WTC11 (cell line): ENCODE measurements at regions not wholly inside any gene's neighbourhood (a gene's known extent, or its start where the extent isn't known, plus 50 kb on each side); places are given as distances from the start of the nearest gene placed in this dataset.

Source experiments
- ATAC-seq: fragments of 200-7000 bp; cut with Tn5 transposase; 2 replicates; pipeline ENCODE4 v1.10.0; 2021; ENCODE audit warnings: mild to moderate bottlenecking, moderate library complexity
- CTCF ChIA-PET: fragments of 300-600 bp; sonication (Branson Sonifier 250); formaldehyde crosslinking; loops from one replicate; lab custom pipeline; 2021; ENCODE audit warnings: antibody characterized with exemption; lab: Charles Lee
- POLR2A ChIA-PET: fragments of 350-600 bp; sonication (Branson Sonifier 250); formaldehyde crosslinking; loops from one replicate; lab custom pipeline; 2021; ENCODE audit warnings: antibody characterized with exemption; lab: Charles Lee
- DNase-seq: peaks from one replicate; pipeline ENCODE4 v3.0.0; 2021; ENCODE audit warnings: low spot score
- H3K27ac Mint-ChIP-seq: 2 replicates; pipeline ENCODE4 v1.8.0; 2021; ENCODE audit warnings: mixed read lengths
- H3K27me3 Mint-ChIP-seq: 2 replicates; pipeline ENCODE4 v1.8.0; 2021; ENCODE audit warnings: low read depth, mild to moderate bottlenecking, moderate library complexity, mixed read lengths
- H3K36me3 Mint-ChIP-seq: 2 replicates; pipeline ENCODE4 v1.8.0; 2021; ENCODE audit warnings: mixed read lengths
- H3K4me1 Mint-ChIP-seq: 2 replicates; pipeline ENCODE4 v1.8.0; 2022; ENCODE audit warnings: mixed read lengths
- H3K4me3 Mint-ChIP-seq: 2 replicates; pipeline ENCODE4 v1.8.0; 2021; ENCODE audit warnings: mild to moderate bottlenecking, moderate library complexity, mixed read lengths
- H3K9me3 Mint-ChIP-seq: 2 replicates; pipeline ENCODE4 v1.8.0; 2021; ENCODE audit warnings: mixed read lengths
- ATF6 ChIP-seq: sonication (generic); formaldehyde crosslinking; IDR thresholded peaks from 2 replicates; pipeline ENCODE4 v1.8.1; 2023; ENCODE audit warnings: mild to moderate bottlenecking, missing genetic modification reagents
- EMX1 ChIP-seq: fragments of 250-450 bp; sonication (Bioruptor Pico); IDR thresholded peaks from 2 replicates; pipeline ENCODE4 v1.8.0; 2021; ENCODE audit warnings: mild to moderate bottlenecking
- ESRRA ChIP-seq: sonication (generic); formaldehyde crosslinking; IDR thresholded peaks from 2 replicates; pipeline ENCODE4 v1.8.1; 2022; ENCODE audit warnings: mild to moderate bottlenecking, missing genetic modification reagents, borderline replicate concordance
- GRHL2 ChIP-seq: fragments of 250-450 bp; sonication (Bioruptor Pico); IDR thresholded peaks from 2 replicates; pipeline ENCODE4 v1.8.0; 2022; ENCODE audit warnings: mild to moderate bottlenecking, moderate library complexity; ENCODE audit not compliant: insufficient replicate concordance, severe bottlenecking
- JAZF1 ChIP-seq: fragments of 250-450 bp; sonication (Bioruptor Pico); IDR thresholded peaks from 2 replicates; pipeline ENCODE4 v1.9.0; 2021; ENCODE audit warnings: moderate library complexity, mild to moderate bottlenecking, inconsistent platforms
- MLX ChIP-seq: sonication (generic); formaldehyde crosslinking; IDR thresholded peaks from 2 replicates; pipeline ENCODE4 v1.8.1; 2023; ENCODE audit warnings: mild to moderate bottlenecking, missing genetic modification reagents, moderate library complexity
- NR3C1 ChIP-seq: sonication (generic); formaldehyde crosslinking; conservative IDR thresholded peaks from 2 replicates; pipeline ENCODE4 v1.8.1; 2023; ENCODE audit warnings: low read depth, mild to moderate bottlenecking, missing genetic modification reagents
- PRDM15 ChIP-seq: sonication (generic); formaldehyde crosslinking; IDR thresholded peaks from 2 replicates; pipeline ENCODE4 v1.8.0; 2022; ENCODE audit warnings: missing genetic modification reagents
- PREB ChIP-seq: sonication (generic); formaldehyde crosslinking; IDR thresholded peaks from 2 replicates; pipeline ENCODE4 v1.8.1; 2022; ENCODE audit warnings: mild to moderate bottlenecking, missing genetic modification reagents, moderate library complexity, borderline replicate concordance
- STAT6 ChIP-seq: sonication (generic); formaldehyde crosslinking; conservative IDR thresholded peaks from 2 replicates; pipeline ENCODE4 v1.8.1; 2023; ENCODE audit warnings: mild to moderate bottlenecking, low read depth, missing genetic modification reagents, moderate library complexity
- TCF7 ChIP-seq: sonication (generic); formaldehyde crosslinking; IDR thresholded peaks from 2 replicates; pipeline ENCODE4 v1.8.0; 2022; ENCODE audit warnings: mild to moderate bottlenecking, low read depth, missing genetic modification reagents, moderate library complexity
- TEAD4 ChIP-seq: sonication (generic); formaldehyde crosslinking; IDR thresholded peaks from 2 replicates; pipeline ENCODE4 v1.8.0; 2022; ENCODE audit warnings: mild to moderate bottlenecking, missing genetic modification reagents
- USF2 ChIP-seq: sonication (generic); formaldehyde crosslinking; IDR thresholded peaks from 2 replicates; pipeline ENCODE4 v1.8.1; 2023; ENCODE audit warnings: mild to moderate bottlenecking, missing genetic modification reagents, moderate library complexity
- ZBTB43 ChIP-seq: sonication (generic); formaldehyde crosslinking; IDR thresholded peaks from 2 replicates; pipeline ENCODE4 v1.8.1; 2023; ENCODE audit warnings: mild to moderate bottlenecking, missing genetic modification reagents
- ZNF423 ChIP-seq: fragments of 250-450 bp; sonication (Bioruptor Pico); IDR thresholded peaks from 2 replicates; pipeline ENCODE4 v2.1.2; 2022; ENCODE audit warnings: mild to moderate bottlenecking, moderate library complexity

- POLR2A ChIA-PET, result no interaction called here
- TF ChIP-seq USF2 (CRISPR knock-in tag) (no peak), ZNF423 (CRISPR knock-in tag) (no peak), MLX (CRISPR knock-in tag) (no peak), ZBTB43 (CRISPR knock-in tag) (no peak), GRHL2 (CRISPR knock-in tag) (no peak), TEAD4 (CRISPR knock-in tag) (no peak), STAT6 (CRISPR knock-in tag) (no peak), PRDM15 (CRISPR knock-in tag) (no peak), ATF6 (CRISPR knock-in tag) (no peak), TCF7 (CRISPR knock-in tag) (no peak), EMX1 (CRISPR knock-in tag) (no peak)
- TF ChIP-seq, all 79 proteins: peak for 0
Observed at GRCh38 chr5:40021007-40021406, 596.2 kb upstream of the DAB2 start.

GRCh38 chr5:40017918-40018317 lies 593.1 kb upstream of the DAB2 start:
- DNase-seq, result no peak
- POLR2A ChIA-PET, result no interaction called here
- TF ChIP-seq NR3C1 (CRISPR knock-in tag) (no peak), PREB (CRISPR knock-in tag) (no peak), JAZF1 (no peak), ESRRA (no peak)
- TF ChIP-seq, all 79 proteins: peak for 0
- Mint-ChIP-seq H3K27me3 (no peaks in the 10 kb centered on the region), H3K4me1 (no peaks in the 10 kb centered on the region), H3K36me3 (peaks cover 11% of the 10 kb centered on the region), H3K27ac (no peak overlapping the region), H3K4me3 (no peak overlapping the region), H3K9me3 (peaks cover 63% of the 10 kb centered on the region)
- no peak for ATAC-seq
- CTCF ChIA-PET, result no interaction called here

More at GRCh38 chr5:40021007-40021406, 596.2 kb upstream of the DAB2 start:
- ATAC-seq (no peak), DNase-seq (no peak)
- H3K27me3 Mint-ChIP-seq, result no peaks in the 10 kb centered on the region
- no peak overlapping the region for H3K27ac Mint-ChIP-seq
- H3K9me3 Mint-ChIP-seq, result peaks cover 63% of the 10 kb centered on the region
- no peak overlapping the region for H3K4me3 Mint-ChIP-seq
- CTCF ChIA-PET, result no interaction called here
- H3K36me3 Mint-ChIP-seq, result peaks cover 12% of the 10 kb centered on the region
- H3K4me1 Mint-ChIP-seq, result no peaks in the 10 kb centered on the region
